Heart right ventricle (tissue), 16 donors: ENCODE measurements at regions not wholly inside any gene's neighbourhood (a gene's known extent, or its start where the extent isn't known, plus 50 kb on each side); places are given as distances from the start of the nearest gene placed in this dataset.
A peak's percentile ranks its signal among the peaks of the same experiment; 100 is the strongest.

ENCODE experiments used
- ATAC-seq, 8 donors: fragments of 200-7000 bp; cut with Tn5 transposase; one replicate each; pipeline ENCODE4 v1.9.1; 2020; ENCODE audit warnings: mild to moderate bottlenecking in 8 of 8, moderate library complexity in 8 of 8, moderate number of reproducible peaks in 1 of 8
- DNase-seq, 2 donors: peaks; one replicate each; pipeline ENCODE4 v3.0.0-alpha.2; 2020
- H3K27ac ChIP-seq, 10 donors: fragments of 200-600 bp; sonication (generic) in 2 of 10; one replicate each; pipeline versions ENCODE4 v1.5.0 to v1.8.0; 2020 to 2022; ENCODE audit warnings: mild to moderate bottlenecking in 3 of 10
- H3K27me3 ChIP-seq, 7 donors: fragments of 200-600 bp; one replicate each; pipeline ENCODE4 v1.8.0; 2021 to 2022; ENCODE audit warnings: mild to moderate bottlenecking in 2 of 7
- H3K36me3 ChIP-seq, 9 donors: fragments of 200-600 bp; sonication (generic) in 1 of 9; one replicate each; pipeline versions ENCODE4 v1.5.0 to v1.8.0; 2020 to 2022; ENCODE audit warnings: mild to moderate bottlenecking in 2 of 9
- H3K4me1 ChIP-seq, 9 donors: fragments of 200-600 bp; sonication (generic) in 1 of 9; one replicate each; pipeline versions ENCODE4 v1.5.0 to v1.8.0; 2020 to 2022; ENCODE audit warnings: mild to moderate bottlenecking in 4 of 9
- H3K4me3 ChIP-seq, 10 donors: fragments of 200-600 bp; sonication (generic) in 2 of 10; one replicate each; pipeline versions ENCODE4 v1.5.0 to v1.8.0; 2020 to 2022; ENCODE audit warnings: mild to moderate bottlenecking in 7 of 10, moderate library complexity in 2 of 10
- H3K9me3 ChIP-seq, 11 donors: fragments of 200-600 bp in 10 of 11; sonication (generic) in 2 of 11; one replicate each; pipeline versions ENCODE4 v1.5.0 to v1.8.0; 2013 to 2022; ENCODE audit warnings: mild to moderate bottlenecking in 2 of 11, control low read depth in 1 of 11, moderate library complexity in 1 of 11
- WGBS, 2 donors: extraction: QIAGEN DNeasy Blood & Tissue Kit; methylation state at CpG; one replicate each; pipeline ENCODE4 v1.1.7; 2013; ENCODE audit warnings: inconsistent platforms in 1 of 2; 5-methylcytosine and 5-hydroxymethylcytosine counted together
- intact Hi-C, 10 donors: fragments of 100-400 bp; cut with DNase I; formaldehyde crosslinking; loops; one replicate each; pipeline versions ENCODE4 v1.11.1 to v1.14.2; 2022
- TF ChIP-seq, protein P1 (sequence below), 9 donors: fragments of 200-600 bp; sonication (generic) in 2 of 9; IDR thresholded peaks; one replicate each; pipeline versions ENCODE4 v1.5.0 to v1.8.0; 2021 to 2022; ENCODE audit warnings: antibody characterized with exemption in 9 of 9, mild to moderate bottlenecking in 5 of 9, moderate library complexity in 1 of 9
- donor health status: Arrhythmogenic right ventricular cardiomyopathy.
- donor health status: ischemic (EF 13 %, LVEDD 7.1; RV severe dilation, severe dysfunction).
- donor health status: healthy with polysubstance abuse.
- donor health status: DM: no; HTN: yes; CAD: no.
- donor health status: DM: no; HTN: no; CAD: no.
- donor health status: ischemic (EF 25% LVEDD 6.9; RV normal size, moderate dysfunction).
- donor health status: ischemic (EF 25% LVEDD 5.7; RV mildly dilated, moderate dysfunction).
- donor health status: healthy.
- donor health status: DM: yes; HTN: yes; CAD: no.
- donor health status: Ischemic cardiomyopathy.
- donor health status: ischemic (EF 35%, LVEDD 5.7; RV mildly dilated, moderate dysfunction).
- donor health status: nonischemic (EF 11% LVEDD 7.7; RV severe dilation, severe dysfunction).
- donor health status: DM: yes; HTN: yes; CAD: no.
- donor health status: PGD.
- donor health status: ischemic (EF 29% LVEDD 5.4; RV normal size, mild dysfunction).
- donor health status: nonischemic (EF 23%, LVEDD 6.1; RV moderate dilation, normal function).

DNA sequence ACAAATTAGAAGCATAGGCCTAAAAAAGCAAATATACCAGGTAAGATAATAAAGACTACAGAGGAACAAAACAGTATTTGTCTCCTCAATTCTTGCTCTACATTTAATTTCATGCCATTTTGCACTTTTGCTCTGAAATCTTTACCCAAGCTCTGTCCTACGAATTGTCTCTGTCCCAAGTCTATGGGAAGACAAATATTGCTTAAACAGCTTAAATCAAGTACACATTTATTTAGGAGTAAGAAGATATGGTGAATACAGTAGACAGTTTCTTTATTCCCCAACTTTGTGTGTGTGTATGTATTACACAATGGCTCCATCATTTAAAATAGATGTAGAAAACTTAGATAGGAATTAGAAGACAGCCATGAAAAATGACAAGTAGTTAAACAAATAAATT is 163.5 kb upstream of the POU5F2 start:
- DNase-seq = no peak
- no peaks in the 10 kb centered on the region for H3K27me3 ChIP-seq
- no peak overlapping the region for H3K4me3 ChIP-seq
- no peak for ATAC-seq
- no peak overlapping the region for H3K27ac ChIP-seq
- intact Hi-C loops = loop anchor here in 1 of 10 donors (10.0 kb wide), 1 partner anchor 300 kb away; no protein-coding TSS in a partner anchor
- TF ChIP-seq, protein P1, sequence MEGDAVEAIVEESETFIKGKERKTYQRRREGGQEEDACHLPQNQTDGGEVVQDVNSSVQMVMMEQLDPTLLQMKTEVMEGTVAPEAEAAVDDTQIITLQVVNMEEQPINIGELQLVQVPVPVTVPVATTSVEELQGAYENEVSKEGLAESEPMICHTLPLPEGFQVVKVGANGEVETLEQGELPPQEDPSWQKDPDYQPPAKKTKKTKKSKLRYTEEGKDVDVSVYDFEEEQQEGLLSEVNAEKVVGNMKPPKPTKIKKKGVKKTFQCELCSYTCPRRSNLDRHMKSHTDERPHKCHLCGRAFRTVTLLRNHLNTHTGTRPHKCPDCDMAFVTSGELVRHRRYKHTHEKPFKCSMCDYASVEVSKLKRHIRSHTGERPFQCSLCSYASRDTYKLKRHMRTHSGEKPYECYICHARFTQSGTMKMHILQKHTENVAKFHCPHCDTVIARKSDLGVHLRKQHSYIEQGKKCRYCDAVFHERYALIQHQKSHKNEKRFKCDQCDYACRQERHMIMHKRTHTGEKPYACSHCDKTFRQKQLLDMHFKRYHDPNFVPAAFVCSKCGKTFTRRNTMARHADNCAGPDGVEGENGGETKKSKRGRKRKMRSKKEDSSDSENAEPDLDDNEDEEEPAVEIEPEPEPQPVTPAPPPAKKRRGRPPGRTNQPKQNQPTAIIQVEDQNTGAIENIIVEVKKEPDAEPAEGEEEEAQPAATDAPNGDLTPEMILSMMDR (IDR thresholded peaks at IDR 0.05) = no peak
- no peaks in the 10 kb centered on the region for H3K36me3 ChIP-seq
- no peaks in the 10 kb centered on the region for H3K9me3 ChIP-seq
- WGBS, 2 donors = 100% methylated on average over 1 of the region's 1 CpG
- no peaks in the 10 kb centered on the region for H3K4me1 ChIP-seq

DNA sequence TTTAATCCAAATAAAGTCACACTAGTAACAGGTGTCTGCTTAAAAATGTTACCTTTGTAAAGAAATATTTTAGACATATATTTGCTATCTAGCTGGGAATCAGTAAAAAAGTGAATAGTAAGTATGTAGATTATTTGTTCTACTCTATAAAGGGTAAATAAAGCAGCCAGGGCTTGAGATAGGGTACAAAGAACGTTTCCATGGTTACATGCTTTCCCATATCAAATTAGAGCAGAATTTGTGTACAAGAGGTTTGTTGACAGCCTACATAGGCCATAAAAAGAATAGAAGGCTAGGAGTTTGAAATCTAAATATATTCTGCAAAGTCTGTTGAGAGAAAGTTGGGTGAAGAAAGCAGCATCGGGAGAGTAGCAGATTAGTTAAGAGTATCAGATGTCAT is 160.9 kb upstream of the POU5F2 start:
- H3K9me3 ChIP-seq = no peaks in the 10 kb centered on the region
- no peaks in the 10 kb centered on the region for H3K27me3 ChIP-seq
- H3K27ac ChIP-seq = no peak overlapping the region
- H3K4me3 ChIP-seq = no peak overlapping the region
- no peak for DNase-seq
- WGBS, 2 donors = 68 to 76% methylated on average over 2 of the region's 2 CpGs
- TF ChIP-seq, protein P1 (IDR thresholded peaks at IDR 0.05) = no peak
- ATAC-seq = no peak
- intact Hi-C loops = loop anchor here in 1 of 10 donors (10.0 kb wide), 1 partner anchor 297 kb away; no protein-coding TSS in a partner anchor
- H3K36me3 ChIP-seq = no peaks in the 10 kb centered on the region
- no peaks in the 10 kb centered on the region for H3K4me1 ChIP-seq

DNA sequence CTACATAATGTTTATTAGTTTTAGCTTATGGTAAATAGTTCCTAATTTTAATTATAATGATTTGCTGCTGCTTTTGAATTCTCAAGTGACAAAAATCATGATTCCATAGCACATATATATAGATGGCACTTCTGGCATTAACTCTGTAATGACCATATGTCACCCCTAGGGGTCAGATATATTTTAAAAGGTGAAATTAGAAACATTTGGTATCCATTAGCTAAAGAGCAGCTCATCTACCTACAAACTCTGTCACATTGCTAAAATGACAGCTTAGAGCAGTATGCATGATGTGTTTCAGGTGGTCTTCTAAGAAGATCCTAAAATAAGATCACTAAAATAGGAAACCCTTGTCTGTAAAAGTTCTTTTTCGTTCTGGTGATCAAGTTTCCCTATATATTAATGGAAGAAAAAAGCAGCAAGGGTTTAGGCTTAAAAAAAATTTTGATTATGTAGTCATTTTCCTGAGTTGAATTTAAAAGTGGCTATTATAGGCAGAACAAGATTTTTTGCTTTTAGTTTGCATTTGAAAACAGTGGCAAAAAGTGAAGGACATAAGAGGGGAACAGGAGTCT is 157.7 kb upstream of the POU5F2 start:
- ATAC-seq (no peak), DNase-seq (no peak)
- H3K4me3 ChIP-seq = no peak overlapping the region
- WGBS, 2 donors = 95 to 98% methylated on average over 1 of the region's 1 CpG
- no peaks in the 10 kb centered on the region for H3K36me3 ChIP-seq
- H3K4me1 ChIP-seq = no peaks in the 10 kb centered on the region
- TF ChIP-seq, protein P1 (IDR thresholded peaks at IDR 0.05) = peak in 8 of 9 donors; percentile 15 to 45 (median 30)
- intact Hi-C loops = no loop called here
- no peak overlapping the region for H3K27ac ChIP-seq
- H3K9me3 ChIP-seq = no peaks in the 10 kb centered on the region
- no peaks in the 10 kb centered on the region for H3K27me3 ChIP-seq

DNA sequence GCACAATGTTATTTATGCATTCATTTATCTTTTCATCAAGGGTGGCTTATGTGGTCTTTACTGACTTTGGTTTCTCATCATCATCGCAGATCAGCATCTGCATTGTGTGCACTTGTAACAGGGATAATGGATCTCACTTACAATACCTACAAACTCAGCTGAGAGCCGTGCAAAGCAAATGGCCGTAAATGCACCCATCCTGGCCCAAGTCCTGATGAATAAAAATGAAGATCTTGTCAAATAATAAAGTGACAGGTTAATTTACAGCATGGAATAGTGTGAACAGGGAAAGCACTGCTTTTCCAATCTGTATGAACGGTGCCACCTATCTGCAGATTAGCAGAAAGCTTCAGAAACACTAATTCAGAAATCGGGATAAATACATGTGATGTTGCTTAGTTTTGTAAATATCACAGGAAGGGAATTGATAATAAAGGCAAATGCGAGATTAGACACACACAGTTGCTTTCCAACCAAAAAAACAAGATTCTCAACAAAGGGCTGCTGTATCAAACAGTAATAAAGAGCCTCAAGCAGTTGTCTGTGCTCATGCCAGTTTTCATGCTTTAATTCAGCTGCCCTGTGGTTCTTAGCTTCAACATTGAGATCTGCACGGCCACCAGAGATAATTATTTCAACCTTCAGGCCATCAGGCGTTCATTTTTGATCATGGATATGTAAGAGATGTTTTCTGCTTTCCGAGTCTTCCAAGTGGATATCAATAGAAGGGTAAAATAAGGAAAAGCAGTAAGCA is 153.4 kb upstream of the POU5F2 start:
- no peak for ATAC-seq
- no peaks in the 10 kb centered on the region for H3K9me3 ChIP-seq
- no peak overlapping the region for H3K27ac ChIP-seq
- no peaks in the 10 kb centered on the region for H3K36me3 ChIP-seq
- no peak for DNase-seq
- TF ChIP-seq, protein P1 (IDR thresholded peaks at IDR 0.05) = peak in 7 of 9 donors; percentile 13 to 54 (median 45)
- peaks cover 0 to 8% (median 0%) of the 10 kb centered on the region in 9 donors for H3K4me1 ChIP-seq
- H3K27me3 ChIP-seq = no peaks in the 10 kb centered on the region
- intact Hi-C loops = no loop called here
- H3K4me3 ChIP-seq = no peak overlapping the region
- 76 to 78% methylated on average over 9 of the region's 9 CpGs for WGBS, 2 donors
